ENCODE measurements at regions not wholly inside any gene's neighbourhood (a gene's known extent, or its start where the extent isn't known, plus 50 kb on each side); places are given as distances from the start of the nearest gene placed in this dataset.

GRCh38 chr14:100012478-100013327 is 52.5 kb upstream of the EVL start:
- no peak overlapping the region for H3K4me2 ChIP-seq
- no peaks in the 10 kb centered on the region for H3K27me3 ChIP-seq (ENCODE audit: insufficient read depth)
- H3K4me1 ChIP-seq (ENCODE audit: control insufficient read depth in 1 of 2, insufficient read depth in 2 of 2, low read depth in 1 of 2, low read length in 1 of 2): peaks cover 7 to 16% of the 10 kb centered on the region in 2 experiments; a peak in 2 of 4 replicates
- no peaks in the 10 kb centered on the region; the same call in 1 of the 2 replicates for H4K20me1 ChIP-seq (ENCODE audit: insufficient read depth)
- no peak for DNase-seq
- peak overlapping the region in 1 of 2 experiments; percentile 39; a peak in 2 of 4 replicates for H3K27ac ChIP-seq (ENCODE audit: low read depth in 2 of 2, low read length in 1 of 2)
- H2AFZ ChIP-seq (ENCODE audit: low read depth): no peak overlapping the region
- no peak overlapping the region for H3K9ac ChIP-seq
- ChIA-PET POLR2A (no interaction called here), CTCF (interaction anchor here (1.0 to 1.7 kb wide), 3 partner anchors 13 to 29 kb away, joined by 3 to 4 read pairs (median 3); no protein-coding TSS in a partner anchor)
- H3F3A ChIP-seq (replicated peaks; ENCODE audit: insufficient read depth): no peaks in the 10 kb centered on the region
- H3K79me2 ChIP-seq (ENCODE audit: insufficient read depth): peaks cover 8% of the 10 kb centered on the region; the same call in 1 of the 2 replicates
- H3K9me2 ChIP-seq: no peaks in the 10 kb centered on the region
- H3K4me3 ChIP-seq (ENCODE audit: low read depth in 2 of 2, low read length in 1 of 2): no peak overlapping the region
- WGBS (ENCODE audit: low lambda C conversion rate): 82% methylated on average over 2 of the region's 2 CpGs
- H3K36me3 ChIP-seq (replicated peaks in 1 of 2; ENCODE audit: control insufficient read depth in 1 of 2, insufficient read depth in 2 of 2, low read length in 1 of 2): no peaks in the 10 kb centered on the region
- H3K9me3 ChIP-seq: no peaks in the 10 kb centered on the region
- TF ChIP-seq EP300 (IDR thresholded peaks at IDR 0.05; ENCODE audit: borderline replicate concordance in 1 of 2, low read depth in 1 of 2, low read length in 1 of 2) (peak in 1 of 2 experiments; percentile 43; a peak in 1 of 4 replicates), ELF1 (IDR thresholded peaks at IDR 0.05) (no peak), GABPA (IDR thresholded peaks at IDR 0.05; ENCODE audit: low read depth) (no peak), RCOR1 (IDR thresholded peaks at IDR 0.05; ENCODE audit: low read length) (peak; percentile 34; the same call in 1 of the 2 replicates)

GRCh38 chr14:100015251-100015655 is 50.0 kb upstream of the EVL start:
- H3K27ac ChIP-seq (ENCODE audit: low read depth in 2 of 2, low read length in 1 of 2): no peak overlapping the region
- WGBS (ENCODE audit: low lambda C conversion rate): 96% methylated on average over 9 of the region's 9 CpGs
- no peak overlapping the region for H3K9ac ChIP-seq
- no peaks in the 10 kb centered on the region for H3K27me3 ChIP-seq (ENCODE audit: insufficient read depth)
- H3F3A ChIP-seq (replicated peaks; ENCODE audit: insufficient read depth): no peaks in the 10 kb centered on the region
- no peaks in the 10 kb centered on the region for H3K36me3 ChIP-seq (replicated peaks in 1 of 2; ENCODE audit: control insufficient read depth in 1 of 2, insufficient read depth in 2 of 2, low read length in 1 of 2)
- no peak overlapping the region for H3K4me2 ChIP-seq
- H3K4me3 ChIP-seq (ENCODE audit: low read depth in 2 of 2, low read length in 1 of 2): no peak overlapping the region
- CTCF ChIA-PET: interaction anchor here (0.9 to 1.0 kb wide), 3 partner anchors 61 to 178 kb away, joined by 3 read pairs; no protein-coding TSS in a partner anchor
- DNase-seq: no peak
- no peak overlapping the region for H2AFZ ChIP-seq (ENCODE audit: low read depth)
- H3K4me1 ChIP-seq (ENCODE audit: control insufficient read depth in 1 of 2, insufficient read depth in 2 of 2, low read depth in 1 of 2, low read length in 1 of 2): peaks cover 24 to 33% of the 10 kb centered on the region in 2 experiments
- no peaks in the 10 kb centered on the region for H3K9me2 ChIP-seq
- no peaks in the 10 kb centered on the region for H3K9me3 ChIP-seq
- H3K79me2 ChIP-seq (ENCODE audit: insufficient read depth): peaks cover 8% of the 10 kb centered on the region; the same call in 1 of the 2 replicates
- POLR2A ChIA-PET: no interaction called here
- H4K20me1 ChIP-seq (ENCODE audit: insufficient read depth): no peaks in the 10 kb centered on the region; the same call in 1 of the 2 replicates
- TF ChIP-seq MEF2A (IDR thresholded peaks at IDR 0.05; ENCODE audit: borderline replicate concordance, low read depth) (no peak), USF2 (IDR thresholded peaks at IDR 0.05; ENCODE audit: borderline replicate concordance, low read depth, low read length) (no peak), POLR2AphosphoS5 (IDR thresholded peaks at IDR 0.05; ENCODE audit: low read depth, low read length) (no peak), RAD21 (IDR thresholded peaks at IDR 0.05; ENCODE audit: low read length) (no peak), IRF3 (IDR thresholded peaks at IDR 0.05; ENCODE audit: low read depth, low read length) (no peak), NRF1 (IDR thresholded peaks at IDR 0.05; ENCODE audit: low read depth, low read length) (no peak), FOSL2 (IDR thresholded peaks at IDR 0.05; ENCODE audit: borderline replicate concordance, low read depth) (no peak), EP300 (IDR thresholded peaks at IDR 0.05; ENCODE audit: borderline replicate concordance in 1 of 2, low read depth in 1 of 2, low read length in 1 of 2) (no peak), EZH2phosphoT487 (IDR thresholded peaks at IDR 0.05; ENCODE audit: borderline replicate concordance, low read depth) (no peak), TEAD4 (IDR thresholded peaks at IDR 0.05; ENCODE audit: borderline replicate concordance, insufficient read depth) (no peak), RXRA (IDR thresholded peaks at IDR 0.05; ENCODE audit: borderline replicate concordance, low read depth) (no peak), USF1 (IDR thresholded peaks at IDR 0.05; ENCODE audit: borderline replicate concordance, low read depth) (no peak), GATA2 (CRISPR knock-in tag; IDR thresholded peaks at IDR 0.05) (no peak), ELF1 (IDR thresholded peaks at IDR 0.05) (no peak), ZBTB33 (IDR thresholded peaks at IDR 0.05; ENCODE audit: borderline replicate concordance, low read depth) (no peak)

Data from SK-N-SH (cell line).